ENCODE measurements at regions not wholly inside any gene's neighbourhood (a gene's known extent, or its start where the extent isn't known, plus 50 kb on each side); places are given as distances from the start of the nearest gene placed in this dataset.

- DNase-seq (ENCODE audit: low read depth in 2 of 2): no peak
These were observed 317.9 kb downstream of the TCERG1L start for GRCh38 chr10:130993612-130994011.

GRCh38 chr10:130994191-130994590 lies 317.3 kb downstream of the TCERG1L start:
- no peak for DNase-seq (ENCODE audit: low read depth in 2 of 2)

DNA sequence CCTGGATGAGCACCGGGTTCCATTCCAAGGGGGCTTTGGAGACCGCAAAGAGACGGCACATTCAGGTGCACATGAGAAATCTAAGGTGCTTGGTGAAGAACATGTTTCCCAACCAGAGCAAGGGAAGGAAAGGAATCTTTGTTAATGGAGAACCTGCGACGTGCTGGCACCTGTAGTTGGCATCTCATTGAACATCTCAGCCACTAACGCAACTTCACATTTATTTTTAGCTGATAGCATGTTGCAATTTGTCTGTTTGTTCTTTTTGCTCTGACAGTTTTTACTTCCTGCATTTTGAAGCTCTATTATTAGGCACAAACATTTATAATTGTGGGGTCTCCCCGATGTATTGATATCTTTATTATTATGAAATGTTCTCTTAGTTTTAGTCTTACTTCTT lies 316.7 kb downstream of the TCERG1L start:
- no peak for DNase-seq (ENCODE audit: low read depth in 2 of 2)

GRCh38 chr10:130997267-130998045 lies 314.1 kb downstream of the TCERG1L start:
- DNase-seq (ENCODE audit: low read depth in 2 of 2): no peak

- no peak for DNase-seq (ENCODE audit: low read depth in 2 of 2)
These were observed 313.5 kb downstream of the TCERG1L start for GRCh38 chr10:130998046-130998435.

DNA sequence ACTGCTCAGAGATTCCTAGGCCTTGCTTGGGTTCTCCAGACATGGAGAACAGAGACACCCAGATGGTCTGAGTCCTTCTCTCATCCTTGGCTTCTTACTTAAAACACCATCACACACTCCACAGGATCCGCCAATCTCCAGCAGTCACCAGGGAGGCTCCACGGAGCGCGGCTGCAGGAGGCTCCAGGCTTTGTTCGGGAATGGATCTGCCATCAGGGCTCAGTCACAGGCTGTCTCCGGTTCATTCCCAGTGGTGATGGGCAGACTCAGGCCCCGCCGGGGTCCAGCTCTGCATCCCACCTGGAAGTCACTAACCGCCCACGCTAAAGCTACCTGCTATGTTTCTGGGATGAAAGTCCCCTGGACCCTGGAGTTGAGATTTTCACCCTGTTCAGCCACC lies 312.9 kb downstream of the TCERG1L start:
- no peak for DNase-seq (ENCODE audit: low read depth in 2 of 2)

DNA sequence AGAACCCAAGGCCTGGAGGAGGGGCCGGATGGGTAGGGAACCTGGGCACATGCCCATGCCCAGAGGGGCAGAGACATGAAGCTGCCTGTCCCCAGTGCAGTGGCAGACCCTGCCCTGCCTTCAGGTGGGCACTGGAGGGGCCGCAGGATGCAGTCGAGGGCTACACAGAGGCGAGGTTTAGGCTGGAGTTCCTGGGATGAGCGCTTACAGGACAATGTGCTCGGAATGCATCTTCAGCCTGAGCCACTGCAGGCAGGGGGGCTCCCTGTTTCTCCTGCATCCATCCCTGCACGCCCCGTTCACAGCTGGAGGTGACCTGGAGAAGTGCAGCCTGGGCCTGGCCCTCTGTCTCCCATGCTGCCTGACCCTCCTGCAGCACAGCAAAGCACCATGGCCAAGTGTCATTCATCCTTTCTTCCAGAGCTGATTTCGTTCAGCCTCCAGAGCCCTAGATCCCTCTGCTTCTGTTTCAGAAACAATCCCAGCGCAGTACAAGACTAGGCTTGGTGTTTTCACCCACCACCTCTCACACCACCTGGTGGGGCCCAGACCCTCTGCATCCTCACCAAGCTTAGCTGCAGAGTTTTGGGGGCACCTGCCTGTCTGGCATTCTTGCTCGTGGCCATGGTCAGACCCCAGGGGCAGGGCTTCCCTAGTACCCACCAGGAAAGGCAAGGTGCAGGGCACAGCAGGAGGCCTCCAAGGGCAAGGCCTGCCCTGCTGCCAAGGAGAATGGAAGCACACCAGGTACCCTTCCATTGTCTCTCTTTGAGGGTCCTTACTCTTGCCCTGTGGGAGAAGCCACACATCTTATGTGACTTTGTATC lies 311.9 kb downstream of the TCERG1L start:
- no peak for DNase-seq (ENCODE audit: low read depth in 2 of 2)

DNA sequence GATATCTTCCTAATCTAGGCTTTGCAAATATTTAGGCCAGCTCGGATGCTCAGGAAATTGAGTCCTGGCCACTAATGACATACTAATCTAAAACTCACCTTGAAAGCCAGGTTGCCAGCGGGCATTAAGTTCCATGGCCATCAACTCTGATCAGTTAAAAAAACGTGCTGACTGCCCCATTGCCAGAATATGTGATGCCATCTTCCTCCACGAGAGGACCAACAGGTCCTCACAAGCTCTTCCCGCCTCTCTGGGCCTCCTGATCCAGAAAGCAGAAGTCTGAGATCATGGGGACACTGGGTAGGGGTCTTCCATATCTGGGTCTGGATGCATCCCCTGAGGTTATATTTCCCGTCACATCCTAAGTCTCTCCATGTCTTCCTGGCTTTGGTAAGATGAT lies 311.3 kb downstream of the TCERG1L start:
- DNase-seq (ENCODE audit: low read depth in 2 of 2): no peak

DNA sequence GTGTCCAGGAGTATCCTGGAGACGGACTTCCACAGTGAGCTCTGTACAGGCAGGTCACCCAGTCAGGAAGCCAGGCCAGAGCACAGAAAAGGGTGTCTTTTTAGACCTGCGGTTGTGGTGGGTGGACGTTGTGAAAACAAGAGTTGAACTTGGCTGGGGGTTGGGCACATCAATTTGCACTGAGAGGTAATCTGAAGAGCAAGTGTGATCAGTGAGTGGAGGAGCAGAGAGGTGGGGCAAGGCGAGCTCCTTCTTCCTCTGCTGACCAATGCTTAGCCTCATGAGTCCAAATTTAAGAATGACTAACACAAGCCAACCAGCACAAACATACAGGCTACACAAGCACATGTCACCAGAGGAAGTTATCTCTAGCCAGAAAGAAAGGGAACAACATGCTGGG lies 310.8 kb downstream of the TCERG1L start:
- no peak for DNase-seq (ENCODE audit: low read depth in 2 of 2)

DNA sequence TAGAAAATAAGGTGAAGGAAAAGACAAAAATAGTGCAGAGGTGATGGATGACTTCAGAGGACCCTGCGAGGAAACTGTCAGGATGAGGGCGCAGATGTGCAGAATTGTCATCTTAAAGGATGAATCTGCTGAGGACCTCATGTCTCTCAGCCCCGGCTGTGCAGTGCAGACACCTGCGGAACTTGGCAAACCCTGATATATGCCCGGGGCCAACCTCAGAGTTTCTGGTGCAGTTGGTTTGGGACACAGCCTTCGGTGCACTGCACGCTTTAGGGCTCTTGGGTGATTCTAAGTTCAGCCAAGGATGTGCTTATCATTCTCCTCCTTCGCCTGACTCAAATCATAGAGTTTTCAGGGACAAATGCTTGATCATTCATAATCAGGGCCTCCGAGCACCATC lies 310.1 kb downstream of the TCERG1L start:
- DNase-seq (ENCODE audit: low read depth in 2 of 2): no peak

GRCh38 chr10:131002031-131002861 lies 309.3 kb downstream of the TCERG1L start:
- DNase-seq (ENCODE audit: low read depth in 2 of 2): no peak

GRCh38 chr10:131003455-131003854 lies 308.1 kb downstream of the TCERG1L start:
- DNase-seq (ENCODE audit: low read depth in 2 of 2): no peak

- no peak for DNase-seq (ENCODE audit: low read depth in 2 of 2)
These were observed 307.2 kb downstream of the TCERG1L start for GRCh38 chr10:131004276-131004675.

DNA sequence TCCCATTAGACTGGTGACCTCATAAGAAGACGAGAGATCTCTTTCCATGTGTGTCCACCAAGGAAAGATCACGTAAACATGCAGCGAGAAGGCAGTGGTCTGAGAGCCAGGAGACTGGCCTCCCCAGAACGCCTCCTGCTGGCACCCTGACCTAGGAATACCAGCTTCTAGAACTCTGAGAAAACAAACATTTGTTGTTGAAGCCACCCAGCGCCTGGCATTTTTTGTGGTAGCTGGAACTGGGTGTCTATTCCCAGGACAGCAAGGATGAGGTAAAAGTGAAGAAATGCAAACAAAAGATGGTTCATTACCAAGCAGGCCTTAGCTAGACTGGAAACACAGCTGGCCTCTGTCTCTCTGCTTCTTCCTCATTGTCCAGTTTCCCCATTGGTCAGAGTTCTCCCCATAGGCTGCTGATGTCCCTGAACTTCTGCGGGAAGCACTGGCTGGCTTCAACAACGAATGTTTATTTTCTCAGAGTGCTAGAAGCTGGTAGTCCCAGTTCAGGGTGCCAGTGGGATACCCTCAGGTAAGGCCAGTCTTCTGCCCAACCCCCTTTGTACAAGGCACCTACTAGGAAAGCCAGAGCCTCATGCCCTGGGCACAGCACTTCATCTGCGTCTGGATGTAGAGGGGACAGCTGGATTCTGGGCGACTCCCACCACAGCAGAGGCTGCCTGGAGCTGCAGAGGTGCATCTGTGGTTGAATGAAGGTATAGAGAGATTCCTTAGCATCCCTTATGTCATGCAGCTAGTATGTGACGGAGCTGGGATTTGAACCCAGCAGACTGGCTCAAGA lies 304.9 kb downstream of the TCERG1L start:
- DNase-seq (ENCODE audit: low read depth in 2 of 2): no peak

- DNase-seq (ENCODE audit: low read depth in 2 of 2): no peak
These were observed 301.7 kb downstream of the TCERG1L start for GRCh38 chr10:131009791-131010190.

GRCh38 chr10:131010965-131011575 lies 300.5 kb downstream of the TCERG1L start:
- DNase-seq (ENCODE audit: low read depth in 2 of 2): no peak

GRCh38 chr10:131011936-131012640 lies 299.4 kb downstream of the TCERG1L start:
- no peak for DNase-seq (ENCODE audit: low read depth in 2 of 2)

DNA sequence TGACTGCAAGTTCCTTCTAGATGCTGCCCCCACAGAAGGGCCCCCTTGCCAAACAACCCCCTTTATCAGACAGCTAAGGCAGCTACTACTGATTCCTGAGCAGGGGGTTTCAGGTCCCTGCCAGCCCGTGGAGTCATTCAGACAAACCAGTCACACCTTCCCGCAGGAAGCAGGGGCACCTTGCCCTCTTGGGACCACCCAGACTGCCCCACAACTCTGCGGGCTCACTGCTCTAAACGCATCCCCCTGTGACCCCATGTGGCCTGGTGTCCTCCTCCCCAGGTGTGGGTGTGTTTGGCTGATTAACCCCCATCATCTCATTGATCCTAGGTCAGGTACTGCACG lies 298.9 kb downstream of the TCERG1L start:
- no peak for DNase-seq (ENCODE audit: low read depth in 2 of 2)

GRCh38 chr10:131013281-131013912 lies 298.1 kb downstream of the TCERG1L start:
- no peak for DNase-seq (ENCODE audit: low read depth in 2 of 2)

- no peak for DNase-seq (ENCODE audit: low read depth in 2 of 2)
These were observed 297.2 kb downstream of the TCERG1L start for GRCh38 chr10:131014271-131014670.
